ENCODE measurements at regions not wholly inside any gene's neighbourhood (a gene's known extent, or its start where the extent isn't known, plus 50 kb on each side); places are given as distances from the start of the nearest gene placed in this dataset.

DNA sequence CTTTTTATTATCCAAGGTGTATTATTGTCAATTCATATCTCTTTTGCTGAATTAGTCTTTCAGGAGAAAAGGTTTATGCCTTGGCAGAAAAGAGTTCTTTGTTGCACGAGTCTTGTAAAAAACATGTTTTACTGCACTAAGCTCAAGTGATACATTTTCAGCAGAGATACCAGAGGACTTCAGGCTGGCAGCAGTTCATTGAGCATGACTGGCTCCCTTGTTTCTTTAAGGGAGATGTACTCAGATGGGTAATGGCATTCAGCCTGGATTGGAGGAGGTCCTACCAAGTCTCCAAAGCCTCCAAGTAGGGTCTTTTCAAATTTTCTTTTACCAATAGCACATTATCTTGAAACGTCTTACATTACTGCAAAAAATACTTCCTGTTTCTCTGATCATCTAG lies 400.1 kb downstream of the NSUN3 start:
- TF ChIP-seq GATA3 (IDR thresholded peaks at IDR 0.05; ENCODE audit: low read depth, low read length) = no peak
- TF ChIP-seq GATA2 (IDR thresholded peaks at IDR 0.05; ENCODE audit: low read depth, low read length) = no peak
